ENCODE measurements at regions not wholly inside any gene's neighbourhood (a gene's known extent, or its start where the extent isn't known, plus 50 kb on each side); places are given as distances from the start of the nearest gene placed in this dataset.

DNA sequence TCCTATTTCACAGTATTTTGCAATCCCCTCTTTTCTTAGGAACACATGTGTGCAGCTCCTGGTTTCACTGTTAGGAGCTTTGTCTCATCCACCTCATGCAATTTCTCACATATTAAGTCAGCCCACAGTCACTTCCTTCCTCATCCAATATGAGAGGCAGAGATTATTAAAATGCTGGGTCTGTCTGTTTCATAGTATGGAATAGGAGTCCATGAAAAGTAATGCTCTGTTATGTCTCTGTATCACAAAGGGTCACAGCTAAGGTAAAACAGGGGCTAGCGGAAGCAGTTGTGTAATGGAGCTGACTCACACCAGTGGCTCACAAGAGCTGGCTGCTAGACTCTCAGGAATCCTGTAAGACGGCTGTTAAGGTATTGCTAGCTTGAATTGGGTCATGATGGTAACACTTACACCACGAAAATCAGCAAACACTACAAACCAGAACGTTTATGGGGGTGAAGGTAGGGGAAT lies 216.5 kb downstream of the EFNB2 start:
- no peak for TF ChIP-seq CTCF (IDR thresholded peaks at IDR 0.05)
- no peak for TF ChIP-seq EP300 (IDR thresholded peaks at IDR 0.05)

Measured in gastroesophageal sphincter (tissue), 3 donors.